OCI-LY7 (cell line): ENCODE measurements at regions not wholly inside any gene's neighbourhood (a gene's known extent, or its start where the extent isn't known, plus 50 kb on each side); places are given as distances from the start of the nearest gene placed in this dataset.

Experiments used
- CTCF ChIP-seq: fragments of 200-600 bp; sonication (generic); conservative IDR thresholded peaks from 2 replicates; pipeline ENCODE4 v1.5.1; 2014; ENCODE audit warnings: mild to moderate bottlenecking, antibody characterized with exemption, low read length, moderate library complexity, mixed read lengths
- EZH2phosphoT487 ChIP-seq: fragments of 200-600 bp; sonication (generic); IDR thresholded peaks from 2 replicates; pipeline ENCODE4 v1.6.1; 2018; ENCODE audit warnings: low read depth, borderline replicate concordance, mild to moderate bottlenecking, mixed run types, antibody characterized with exemption, low read length, moderate library complexity, mixed read lengths

GRCh38 chr3:180375831-180376230 lies 226.1 kb upstream of the TTC14 start:
- TF ChIP-seq CTCF = no peak
- no peak for TF ChIP-seq EZH2phosphoT487
